ENCODE measurements at regions not wholly inside any gene's neighbourhood (a gene's known extent, or its start where the extent isn't known, plus 50 kb on each side); places are given as distances from the start of the nearest gene placed in this dataset.

- TF ChIP-seq TAF1 (IDR thresholded peaks at IDR 0.05; ENCODE audit: borderline replicate concordance, insufficient read depth, low read length) (no peak), SIN3A (IDR thresholded peaks at IDR 0.05; ENCODE audit: borderline replicate concordance, insufficient read depth, low read length) (no peak), POLR2AphosphoS5 (IDR thresholded peaks at IDR 0.05; ENCODE audit: low read depth, low read length) (no peak), REST (IDR thresholded peaks at IDR 0.05; ENCODE audit: insufficient read depth in 1 of 2, low read depth in 2 of 2, low read length in 2 of 2) (no peak), FOXP2 (optimal IDR thresholded peaks at IDR 0.05; ENCODE audit: borderline replicate concordance, extremely low read depth, extremely low read length, insufficient read depth) (no peak)
Measured at GRCh38 chr4:124803641-124804040, 91.1 kb upstream of the ANKRD50 start.
